Endodermal cell (in vitro differentiated cells): ENCODE measurements at regions not wholly inside any gene's neighbourhood (a gene's known extent, or its start where the extent isn't known, plus 50 kb on each side); places are given as distances from the start of the nearest gene placed in this dataset.

ENCODE experiments used
- DNase-seq: peaks from one replicate; pipeline ENCODE4 v3.0.0-alpha.2; 2017
- H3K27ac ChIP-seq: 2 replicates; pipeline ENCODE4 v1.5.1; 2013; ENCODE audit warnings: mild to moderate bottlenecking, low read depth, low read length, moderate library complexity
- H3K27me3 ChIP-seq: 2 replicates; pipeline ENCODE4 v1.6.1; 2013; ENCODE audit warnings: mild to moderate bottlenecking, low read length, moderate library complexity; ENCODE audit not compliant: insufficient read depth, control insufficient read depth, poor library complexity, severe bottlenecking
- H3K36me3 ChIP-seq: 2 replicates; pipeline ENCODE4 v1.7.0; 2013; ENCODE audit warnings: mild to moderate bottlenecking, low read length, moderate library complexity; ENCODE audit not compliant: control insufficient read depth, insufficient read depth
- H3K4me1 ChIP-seq: one replicate; pipeline ENCODE4 v1.7.0; 2013; ENCODE audit warnings: low read length; ENCODE audit not compliant: control insufficient read depth, insufficient read depth
- H3K4me3 ChIP-seq: 2 replicates; pipeline ENCODE4 v1.5.1; 2013; ENCODE audit warnings: mild to moderate bottlenecking, low read length, moderate library complexity
- H3K9ac ChIP-seq: 2 replicates; pipeline ENCODE4 v1.6.1; 2013; ENCODE audit warnings: mild to moderate bottlenecking, low read length, moderate library complexity; ENCODE audit not compliant: poor library complexity, severe bottlenecking; ENCODE audit errors: extremely low read depth
- H3K9me3 ChIP-seq: 2 replicates; pipeline ENCODE4 v1.6.1; 2013; ENCODE audit warnings: mild to moderate bottlenecking, low read length, moderate library complexity; ENCODE audit not compliant: control insufficient read depth
- H3K27ac Mint-ChIP-seq: 2 replicates; pipeline ENCODE4 v1.8.0; 2020; ENCODE audit warnings: mixed read lengths
- H3K27me3 Mint-ChIP-seq: 2 replicates; pipeline ENCODE4 v1.8.0; 2021; ENCODE audit warnings: mild to moderate bottlenecking, mixed read lengths; ENCODE audit not compliant: insufficient read depth
- H3K36me3 Mint-ChIP-seq: 2 replicates; pipeline ENCODE4 v1.8.0; 2020; ENCODE audit warnings: low read depth, mixed read lengths
- H3K4me1 Mint-ChIP-seq: 2 replicates; pipeline ENCODE4 v1.8.0; 2020; ENCODE audit warnings: mixed read lengths
- H3K4me3 Mint-ChIP-seq: 2 replicates; pipeline ENCODE4 v1.8.0; 2020; ENCODE audit warnings: mild to moderate bottlenecking, moderate library complexity, mixed read lengths
- H3K9me3 Mint-ChIP-seq: 2 replicates; pipeline ENCODE4 v1.8.0; 2020; ENCODE audit warnings: mild to moderate bottlenecking, mixed read lengths
- CTCF ChIP-seq: fragments of 200-600 bp; sonication (generic); conservative IDR thresholded peaks from 2 replicates; pipeline ENCODE4 v1.5.0; 2021; ENCODE audit warnings: antibody characterized with exemption, mild to moderate bottlenecking
- WGBS, 2 experiments: methylation state at CpG; one replicate each; pipeline versions ENCODE4 v1.1.5 to v1.1.7; 2013; ENCODE audit warnings: missing lambda C conversion rate in 2 of 2, mixed read lengths in 1 of 2; ENCODE audit not compliant: insufficient coverage in 1 of 2, insufficient read length in 1 of 2; 5-methylcytosine and 5-hydroxymethylcytosine counted together

GRCh38 chr16:51870296-51870854, 676.6 kb downstream of the TOX3 start:
- Mint-ChIP-seq H3K4me3 (no peak overlapping the region), H3K4me1 (no peaks in the 10 kb centered on the region), H3K36me3 (no peaks in the 10 kb centered on the region), H3K9me3 (peaks cover 5% of the 10 kb centered on the region), H3K27me3 (no peaks in the 10 kb centered on the region), H3K27ac (no peak overlapping the region)
- no peaks in the 10 kb centered on the region for H3K27me3 ChIP-seq
- no peak overlapping the region for H3K9ac ChIP-seq
- no peaks in the 10 kb centered on the region for H3K36me3 ChIP-seq
- H3K4me3 ChIP-seq, result no peak overlapping the region
- no peak overlapping the region for H3K27ac ChIP-seq
- no peak for DNase-seq
- H3K9me3 ChIP-seq, result no peaks in the 10 kb centered on the region
- no peak for TF ChIP-seq CTCF
- WGBS, 2 experiments, result 95% methylated on average over 2 of the region's 2 CpGs; no CpG with 5 or more reads in 1 of the 2 experiments
- peaks cover 4% of the 10 kb centered on the region for H3K4me1 ChIP-seq

DNA sequence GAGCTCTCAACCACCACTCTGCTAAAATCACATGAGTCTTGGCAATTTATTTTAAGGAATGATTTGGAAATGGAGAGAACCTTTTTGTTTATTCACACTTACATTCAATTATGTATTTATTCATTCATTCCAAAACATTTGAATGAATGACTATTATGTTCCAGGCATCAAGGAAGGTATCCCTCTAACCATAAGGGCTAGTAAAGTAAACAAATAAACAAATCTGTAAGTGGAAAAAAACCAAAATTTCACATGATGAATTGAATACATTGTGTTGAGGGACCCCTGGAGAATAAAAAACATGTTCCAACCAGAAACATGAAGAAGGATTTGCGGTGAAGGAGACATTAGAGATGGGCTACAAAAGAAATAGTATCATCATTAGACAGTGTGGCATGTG, 677.8 kb downstream of the TOX3 start:
- WGBS, 2 experiments, result 80% methylated on average over 1 of the region's 1 CpG; no CpG with 5 or more reads in 1 of the 2 experiments
- no peak overlapping the region for H3K4me3 Mint-ChIP-seq
- no peak overlapping the region for H3K27ac Mint-ChIP-seq
- Histone ChIP-seq H3K9me3 (no peaks in the 10 kb centered on the region), H3K27ac (no peak overlapping the region), H3K27me3 (no peaks in the 10 kb centered on the region), H3K36me3 (no peaks in the 10 kb centered on the region), H3K9ac (no peak overlapping the region), H3K4me1 (peaks cover 4% of the 10 kb centered on the region), H3K4me3 (no peak overlapping the region)
- DNase-seq, result no peak
- no peak for TF ChIP-seq CTCF
- peaks cover 5% of the 10 kb centered on the region for H3K9me3 Mint-ChIP-seq
- H3K36me3 Mint-ChIP-seq, result no peaks in the 10 kb centered on the region
- H3K27me3 Mint-ChIP-seq, result no peaks in the 10 kb centered on the region
- no peaks in the 10 kb centered on the region for H3K4me1 Mint-ChIP-seq

GRCh38 chr16:51868631-51869030, 678.3 kb downstream of the TOX3 start:
- H3K9ac ChIP-seq, result no peak overlapping the region
- H3K27me3 ChIP-seq, result no peaks in the 10 kb centered on the region
- H3K4me3 ChIP-seq, result no peak overlapping the region
- TF ChIP-seq CTCF, result no peak
- no peak for DNase-seq
- H3K9me3 ChIP-seq, result no peaks in the 10 kb centered on the region
- Mint-ChIP-seq H3K4me3 (no peak overlapping the region), H3K9me3 (peaks cover 2% of the 10 kb centered on the region), H3K27me3 (no peaks in the 10 kb centered on the region), H3K4me1 (no peaks in the 10 kb centered on the region), H3K36me3 (no peaks in the 10 kb centered on the region), H3K27ac (no peak overlapping the region)
- no peaks in the 10 kb centered on the region for H3K36me3 ChIP-seq
- H3K4me1 ChIP-seq, result peaks cover 4% of the 10 kb centered on the region
- no peak overlapping the region for H3K27ac ChIP-seq
- 96% methylated on average over 2 of the region's 2 CpGs; no CpG with 5 or more reads in 1 of the 2 experiments for WGBS, 2 experiments
